ENCODE measurements at regions not wholly inside any gene's neighbourhood (a gene's known extent, or its start where the extent isn't known, plus 50 kb on each side); places are given as distances from the start of the nearest gene placed in this dataset.

DNA sequence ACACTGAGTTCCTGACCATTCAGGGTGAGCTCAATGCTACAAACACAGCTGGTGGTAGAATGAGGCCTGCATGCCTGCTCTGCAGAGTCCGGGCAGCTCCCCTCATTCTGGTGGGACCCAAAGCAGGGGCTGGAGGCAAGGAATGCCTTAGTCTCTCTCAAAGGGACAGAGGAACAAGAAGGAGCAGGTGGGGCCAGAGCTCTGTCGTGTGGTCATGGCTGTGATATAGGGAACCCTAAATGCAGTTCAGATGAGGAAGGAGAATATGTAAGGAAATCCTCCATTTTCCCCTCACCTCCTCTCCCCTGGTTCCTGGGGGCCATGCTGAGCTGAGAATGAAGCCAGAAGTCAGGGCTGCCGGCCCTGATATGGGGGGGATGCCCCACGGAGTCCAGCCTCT lies 334.3 kb downstream of the CYP26B1 start:
- TF ChIP-seq, protein P1, sequence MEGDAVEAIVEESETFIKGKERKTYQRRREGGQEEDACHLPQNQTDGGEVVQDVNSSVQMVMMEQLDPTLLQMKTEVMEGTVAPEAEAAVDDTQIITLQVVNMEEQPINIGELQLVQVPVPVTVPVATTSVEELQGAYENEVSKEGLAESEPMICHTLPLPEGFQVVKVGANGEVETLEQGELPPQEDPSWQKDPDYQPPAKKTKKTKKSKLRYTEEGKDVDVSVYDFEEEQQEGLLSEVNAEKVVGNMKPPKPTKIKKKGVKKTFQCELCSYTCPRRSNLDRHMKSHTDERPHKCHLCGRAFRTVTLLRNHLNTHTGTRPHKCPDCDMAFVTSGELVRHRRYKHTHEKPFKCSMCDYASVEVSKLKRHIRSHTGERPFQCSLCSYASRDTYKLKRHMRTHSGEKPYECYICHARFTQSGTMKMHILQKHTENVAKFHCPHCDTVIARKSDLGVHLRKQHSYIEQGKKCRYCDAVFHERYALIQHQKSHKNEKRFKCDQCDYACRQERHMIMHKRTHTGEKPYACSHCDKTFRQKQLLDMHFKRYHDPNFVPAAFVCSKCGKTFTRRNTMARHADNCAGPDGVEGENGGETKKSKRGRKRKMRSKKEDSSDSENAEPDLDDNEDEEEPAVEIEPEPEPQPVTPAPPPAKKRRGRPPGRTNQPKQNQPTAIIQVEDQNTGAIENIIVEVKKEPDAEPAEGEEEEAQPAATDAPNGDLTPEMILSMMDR (IDR thresholded peaks at IDR 0.05), result no peak
- Histone ChIP-seq H3K9me3 (no peaks in the 10 kb centered on the region), H3K27ac (no peak overlapping the region), H3K36me3 (no peaks in the 10 kb centered on the region), H3K4me1 (peaks cover 0 to 15% (median 0%) of the 10 kb centered on the region in 9 donors), H3K27me3 (no peaks in the 10 kb centered on the region), H3K4me3 (no peak overlapping the region)
- intact Hi-C loops (cut with DNase I), result no loop called here
- 80 to 85% methylated on average over 4 of the region's 4 CpGs for WGBS, 2 donors
- DNase-seq, result no peak
- ATAC-seq, result no peak

DNA sequence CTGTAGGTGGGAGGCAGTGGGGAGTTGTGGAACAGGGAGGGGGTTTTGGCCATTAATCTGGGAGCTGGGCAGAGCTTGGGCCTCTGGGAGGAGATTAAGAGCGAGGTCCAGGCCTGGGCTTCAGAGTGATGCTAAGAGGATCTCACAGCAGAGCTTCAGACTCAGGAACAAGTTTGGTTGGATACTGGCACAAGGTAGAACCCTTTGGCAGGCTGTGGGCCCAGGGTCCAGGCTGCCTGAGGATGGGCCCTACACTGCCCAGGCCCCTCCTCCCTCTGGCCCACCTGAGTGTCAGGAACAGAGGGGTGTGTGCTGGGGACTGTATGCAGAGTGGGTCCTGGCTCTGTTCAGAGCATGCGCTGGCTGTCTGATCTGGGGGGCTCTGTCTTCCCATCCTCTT lies 334.9 kb downstream of the CYP26B1 start:
- TF ChIP-seq, protein P1 (IDR thresholded peaks at IDR 0.05), result no peak
- 97 to 100% methylated on average over 2 of the region's 2 CpGs for WGBS, 2 donors
- ATAC-seq, result peak in 1 of 8 donors; percentile 35

DNA sequence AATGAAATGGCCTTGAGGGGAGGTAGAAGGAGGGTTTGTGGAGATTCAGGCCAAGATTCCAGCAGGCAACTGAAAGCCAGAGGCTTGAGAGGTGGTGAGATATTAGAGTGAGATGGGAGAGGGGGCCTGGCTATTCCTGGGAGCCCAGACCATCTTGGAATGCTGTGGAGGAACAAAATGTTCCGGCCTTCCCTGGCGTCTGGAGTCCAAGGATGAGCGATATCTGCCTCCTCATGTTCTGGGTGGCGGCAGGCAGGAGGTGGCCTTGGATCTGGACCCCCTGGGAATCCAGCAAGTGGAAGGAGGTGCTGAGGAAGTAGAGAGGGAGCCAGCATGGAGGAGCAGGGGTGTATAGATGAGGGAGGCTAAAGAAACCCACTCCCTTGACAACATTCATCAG lies 335.9 kb downstream of the CYP26B1 start:
- ATAC-seq (no peak), DNase-seq (no peak)
- no peak overlapping the region for H3K4me3 ChIP-seq
- H3K27ac ChIP-seq, result no peak overlapping the region
- peaks cover 0 to 20% (median 0%) of the 10 kb centered on the region in 9 donors for H3K4me1 ChIP-seq
- no peaks in the 10 kb centered on the region for H3K36me3 ChIP-seq
- H3K27me3 ChIP-seq, result no peaks in the 10 kb centered on the region
- TF ChIP-seq, protein P1 (IDR thresholded peaks at IDR 0.05), result no peak
- no peaks in the 10 kb centered on the region for H3K9me3 ChIP-seq
- intact Hi-C loops (cut with DNase I), result no loop called here
- 93 to 99% methylated on average over 4 of the region's 4 CpGs for WGBS, 2 donors

More for the DNA sequence above, 334.9 kb downstream of the CYP26B1 start:
- intact Hi-C loops (cut with DNase I), result no loop called here
- no peak for DNase-seq
- H3K4me3 ChIP-seq, result no peak overlapping the region
- peaks cover 0 to 19% (median 0%) of the 10 kb centered on the region in 9 donors for H3K4me1 ChIP-seq
- H3K27me3 ChIP-seq, result no peaks in the 10 kb centered on the region
- H3K36me3 ChIP-seq, result no peaks in the 10 kb centered on the region
- H3K27ac ChIP-seq, result no peak overlapping the region
- no peaks in the 10 kb centered on the region for H3K9me3 ChIP-seq

DNA sequence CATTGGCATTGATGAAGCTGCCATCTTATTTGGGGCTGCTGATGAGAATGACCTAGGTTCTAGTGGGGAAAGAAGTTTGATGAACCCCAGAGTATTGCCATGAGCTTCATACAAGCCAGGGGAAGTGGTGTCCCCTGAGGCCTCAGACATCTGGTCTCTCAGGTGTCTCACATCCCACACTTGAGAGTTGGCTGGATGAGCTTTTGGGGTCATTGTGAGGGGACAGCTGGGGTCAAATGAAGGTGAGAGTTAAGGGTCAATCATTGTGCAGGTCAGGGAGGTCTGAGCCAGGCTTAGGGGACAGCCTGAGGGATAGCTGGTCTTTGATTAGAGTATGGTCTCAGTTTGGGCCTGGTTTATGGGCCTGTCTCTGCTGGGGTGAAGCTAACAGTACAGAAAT lies 336.5 kb downstream of the CYP26B1 start:
- Histone ChIP-seq H3K27me3 (no peaks in the 10 kb centered on the region), H3K9me3 (no peaks in the 10 kb centered on the region), H3K4me1 (peaks cover 0 to 20% (median 0%) of the 10 kb centered on the region in 9 donors), H3K36me3 (no peaks in the 10 kb centered on the region), H3K27ac (no peak overlapping the region), H3K4me3 (no peak overlapping the region)
- intact Hi-C loops (cut with DNase I), result no loop called here
- TF ChIP-seq, protein P1 (IDR thresholded peaks at IDR 0.05), result no peak
- DNase-seq, result no peak
- ATAC-seq, result no peak
